ENCODE measurements at regions not wholly inside any gene's neighbourhood (a gene's known extent, or its start where the extent isn't known, plus 50 kb on each side); places are given as distances from the start of the nearest gene placed in this dataset.

- TF ChIP-seq ZNF396 (CRISPR knock-in tag; IDR thresholded peaks at IDR 0.05; ENCODE audit: borderline replicate concordance) (no peak), E2F4 (CRISPR knock-in tag; IDR thresholded peaks at IDR 0.05; ENCODE audit: borderline replicate concordance, low read depth) (no peak), NFE2L1 (CRISPR knock-in tag; IDR thresholded peaks at IDR 0.05) (no peak), FOXP1 (CRISPR knock-in tag; IDR thresholded peaks at IDR 0.05; ENCODE audit: borderline replicate concordance) (no peak), ZNF512 (CRISPR knock-in tag; IDR thresholded peaks at IDR 0.05; ENCODE audit: borderline replicate concordance) (no peak), HMGA2 (CRISPR knock-in tag; IDR thresholded peaks at IDR 0.05) (no peak), NFYB (CRISPR knock-in tag; conservative IDR thresholded peaks at IDR 0.05; ENCODE audit: low read depth) (no peak), EMX1 (CRISPR knock-in tag; IDR thresholded peaks at IDR 0.05) (no peak)
- no peak overlapping the region for H3K4me3 Mint-ChIP-seq
- peaks cover 25% of the 10 kb centered on the region for H3K4me1 Mint-ChIP-seq
- no peak for DNase-seq (ENCODE audit: low spot score)
- ATAC-seq = no peak
- peaks cover 15% of the 10 kb centered on the region; the same call in 1 of the 2 replicates for H3K9me3 Mint-ChIP-seq
- POLR2A ChIA-PET = no interaction called here
- no peaks in the 10 kb centered on the region for H3K36me3 Mint-ChIP-seq
- CTCF ChIA-PET = interaction anchor here (1.1 kb wide), 1 partner anchor 125 kb away, joined by 4 read pairs; no protein-coding TSS in a partner anchor
- H3K27ac Mint-ChIP-seq = no peak overlapping the region; the same call in 1 of the 2 replicates
- no peaks in the 10 kb centered on the region for H3K27me3 Mint-ChIP-seq (ENCODE audit: low read depth)
Observed at GRCh38 chr4:114082348-114082747, 102.9 kb upstream of the ARSJ start.

- peaks cover 17% of the 10 kb centered on the region for H3K9me3 Mint-ChIP-seq
- no peak overlapping the region for H3K4me3 Mint-ChIP-seq
- no peak for TF ChIP-seq NFE2L1 (CRISPR knock-in tag; IDR thresholded peaks at IDR 0.05)
- TF ChIP-seq E2F4 (CRISPR knock-in tag; IDR thresholded peaks at IDR 0.05; ENCODE audit: borderline replicate concordance, low read depth) = no peak
- TF ChIP-seq ARID4B (CRISPR knock-in tag; IDR thresholded peaks at IDR 0.05; ENCODE audit: borderline replicate concordance) = no peak
- no peak for TF ChIP-seq JAZF1 (CRISPR knock-in tag; IDR thresholded peaks at IDR 0.05)
- TF ChIP-seq ZNF219 (CRISPR knock-in tag; IDR thresholded peaks at IDR 0.05; ENCODE audit: borderline replicate concordance) = no peak
- no peak for TF ChIP-seq TCF7 (CRISPR knock-in tag; IDR thresholded peaks at IDR 0.05; ENCODE audit: low read depth)
- TF ChIP-seq ATF1 (CRISPR knock-in tag; IDR thresholded peaks at IDR 0.05) = no peak
- no peak for TF ChIP-seq EMX1 (CRISPR knock-in tag; IDR thresholded peaks at IDR 0.05)
- no peak for TF ChIP-seq ZNF396 (CRISPR knock-in tag; IDR thresholded peaks at IDR 0.05; ENCODE audit: borderline replicate concordance)
- no peak for TF ChIP-seq ZNF671 (CRISPR knock-in tag; IDR thresholded peaks at IDR 0.05)
- TF ChIP-seq ZNF232 (CRISPR knock-in tag; IDR thresholded peaks at IDR 0.05) = no peak
- DNase-seq (ENCODE audit: low spot score) (no peak), ATAC-seq (no peak)
- H3K4me1 Mint-ChIP-seq = peaks cover 33% of the 10 kb centered on the region
- H3K27ac Mint-ChIP-seq = no peak overlapping the region
- ChIA-PET POLR2A (no interaction called here), CTCF (no interaction called here)
- peaks cover 10% of the 10 kb centered on the region for H3K36me3 Mint-ChIP-seq
- H3K27me3 Mint-ChIP-seq (ENCODE audit: low read depth) = no peaks in the 10 kb centered on the region
Observed at GRCh38 chr4:114085611-114086345, 106.3 kb upstream of the ARSJ start.

Data from WTC11 (cell line).